IMR-90 (cell line): ENCODE measurements at regions not wholly inside any gene's neighbourhood (a gene's known extent, or its start where the extent isn't known, plus 50 kb on each side); places are given as distances from the start of the nearest gene placed in this dataset.

Experiments
- ATAC-seq: fragments of 200-7000 bp; cut with Tn5 transposase; 2 replicates; pipeline ENCODE4 v1.9.1; 2020; ENCODE audit warnings: low read depth, mild to moderate bottlenecking, moderate library complexity
- BruUV-seq: library from RNA; stranded (reverse); fragments of 400-500 nt; replicated peaks from 2 replicates; lab custom pipeline; 2021; lab: Mats Ljungman, UMichigan
- CTCF ChIA-PET: fragments of 300-600 bp; formaldehyde crosslinking; extraction: SDS; loops from one replicate; lab custom pipeline; 2021; ENCODE audit warnings: antibody characterized with exemption; lab: Yijun Ruan, JAX
- POLR2A ChIA-PET: fragments of 300-600 bp; sonication (Branson Sonifier 250); formaldehyde crosslinking; loops from one replicate; lab custom pipeline; 2022; ENCODE audit warnings: antibody characterized with exemption; ENCODE audit not compliant: unreplicated experiment; lab: Charles Lee
- DNase-seq: peaks from one replicate; pipeline ENCODE4 v3.0.0; 2013
- H2AFZ ChIP-seq: replicated peaks from 2 replicates; pipeline ENCODE3; 2013; ENCODE audit warnings: low read length, mild to moderate bottlenecking; ENCODE audit not compliant: poor library complexity
- H2AK5ac ChIP-seq: 2 replicates; pipeline ENCODE4 v1.6.1; 2013; ENCODE audit warnings: low read depth, low read length, inconsistent platforms
- H2AK9ac ChIP-seq: replicated peaks from 2 replicates; pipeline ENCODE3; 2013; ENCODE audit warnings: mild to moderate bottlenecking, low read depth, low read length, moderate library complexity; ENCODE audit not compliant: poor library complexity
- H2BK120ac ChIP-seq: 2 replicates; pipeline ENCODE4 v1.6.1; 2013; ENCODE audit warnings: low read depth, low read length, inconsistent platforms
- H2BK15ac ChIP-seq: 3 replicates; pipeline ENCODE4 v1.6.1; 2013; ENCODE audit warnings: low read depth, low read length, inconsistent platforms
- H2BK20ac ChIP-seq: 2 replicates; pipeline ENCODE4 v1.6.1; 2013; ENCODE audit warnings: low read depth, mild to moderate bottlenecking, inconsistent platforms, low read length, moderate library complexity
- H2BK5ac ChIP-seq: 2 replicates; pipeline ENCODE4 v1.6.1; 2013; ENCODE audit warnings: mild to moderate bottlenecking, low read depth, low read length, inconsistent platforms; ENCODE audit not compliant: poor library complexity, severe bottlenecking
- H3K14ac ChIP-seq: replicated peaks from 2 replicates; pipeline ENCODE4 v1.6.1; 2013; ENCODE audit warnings: low read depth, low read length, inconsistent platforms
- H3K18ac ChIP-seq: 2 replicates; pipeline ENCODE4 v1.6.1; 2013; ENCODE audit warnings: low read depth, low read length, control low read depth
- H3K23ac ChIP-seq: 2 replicates; pipeline ENCODE4 v1.6.1; 2013; ENCODE audit warnings: low read depth, low read length, inconsistent platforms
- H3K27ac ChIP-seq: 2 replicates; pipeline ENCODE4 v1.5.1; 2013; ENCODE audit warnings: mild to moderate bottlenecking, control low read depth, low read length; ENCODE audit not compliant: insufficient read depth
- H3K27me3 ChIP-seq: 2 replicates; pipeline ENCODE4 v1.6.1; 2013; ENCODE audit warnings: low read length; ENCODE audit not compliant: control insufficient read depth, insufficient read depth
- H3K36me3 ChIP-seq: 2 replicates; pipeline ENCODE4 v1.6.1; 2013; ENCODE audit warnings: low read length, mixed read lengths; ENCODE audit not compliant: control insufficient read depth, insufficient read depth
- H3K4ac ChIP-seq: 2 replicates; pipeline ENCODE4 v1.6.1; 2013; ENCODE audit warnings: low read depth, low read length, inconsistent platforms
- H3K4me1 ChIP-seq: 2 replicates; pipeline ENCODE4 v1.6.1; 2013; ENCODE audit warnings: low read length, mixed read lengths; ENCODE audit not compliant: control insufficient read depth, insufficient read depth
- H3K4me2 ChIP-seq: 2 replicates; pipeline ENCODE4 v1.6.1; 2013; ENCODE audit warnings: low read depth, mild to moderate bottlenecking, control low read depth, low read length, moderate library complexity
- H3K4me3 ChIP-seq: 2 replicates; pipeline ENCODE4 v1.5.1; 2013; ENCODE audit warnings: low read depth, mild to moderate bottlenecking, control low read depth, low read length, moderate library complexity; ENCODE audit not compliant: insufficient read depth
- H3K56ac ChIP-seq: 2 replicates; pipeline ENCODE4 v1.6.1; 2013; ENCODE audit warnings: low read length, inconsistent platforms; ENCODE audit not compliant: insufficient read depth; ENCODE audit errors: extremely low read depth
- H3K79me1 ChIP-seq, 2 experiments: 2 replicates each; pipeline ENCODE4 v1.6.1; 2013; ENCODE audit warnings: low read length in 2 of 2, inconsistent platforms in 1 of 2, low read depth in 1 of 2
- H3K9ac ChIP-seq: 2 replicates; pipeline ENCODE4 v1.6.1; 2013; ENCODE audit warnings: low read depth, low read length, control low read depth
- H3K9me1 ChIP-seq: 2 replicates; pipeline ENCODE4 v1.6.1; 2013; ENCODE audit warnings: low read length, inconsistent platforms; ENCODE audit not compliant: insufficient read depth
- H3K9me3 ChIP-seq: 2 replicates; pipeline ENCODE4 v1.6.1; 2013; ENCODE audit warnings: low read length; ENCODE audit not compliant: control insufficient read depth, insufficient read depth
- H4K20me1 ChIP-seq: 2 replicates; pipeline ENCODE4 v1.6.1; 2013; ENCODE audit warnings: low read length, inconsistent platforms; ENCODE audit not compliant: insufficient read depth
- H4K5ac ChIP-seq: 2 replicates; pipeline ENCODE4 v1.6.1; 2013; ENCODE audit warnings: mild to moderate bottlenecking, low read depth, low read length, control low read depth
- H4K8ac ChIP-seq, 2 experiments: 2 replicates each; pipeline ENCODE4 v1.6.1; 2013; ENCODE audit warnings: low read depth in 2 of 2, low read length in 2 of 2, control low read depth in 1 of 2, inconsistent platforms in 1 of 2
- H4K91ac ChIP-seq: 2 replicates; pipeline ENCODE4 v1.6.1; 2013; ENCODE audit warnings: low read depth, low read length, inconsistent platforms; ENCODE audit not compliant: insufficient read depth
- BHLHE40 ChIP-seq: fragments of 150-350 bp; IDR thresholded peaks from 2 replicates; pipeline ENCODE4 v1.6.1; 2016; ENCODE audit warnings: mild to moderate bottlenecking, low read depth, low read length
- CEBPB ChIP-seq: IDR thresholded peaks from 2 replicates; pipeline ENCODE4 v1.6.1; 2012; ENCODE audit warnings: low read depth, low read length, improper control_type of control experiment
- CHD1 ChIP-seq: IDR thresholded peaks from 2 replicates; pipeline ENCODE4 v1.6.1; 2012; ENCODE audit warnings: low read depth, low read length, improper control_type of control experiment
- ELK1 ChIP-seq: fragments of 150-350 bp; IDR thresholded peaks from 2 replicates; pipeline ENCODE4 v1.6.1; 2016; ENCODE audit warnings: low read depth, mild to moderate bottlenecking, low read length, moderate library complexity, borderline replicate concordance
- FOS ChIP-seq: fragments of 150-350 bp; IDR thresholded peaks from 2 replicates; pipeline ENCODE4 v1.6.1; 2016; ENCODE audit warnings: low read depth, low read length
- MAFK ChIP-seq: IDR thresholded peaks from 2 replicates; pipeline ENCODE4 v1.6.1; 2012; ENCODE audit warnings: low read depth, low read length, improper control_type of control experiment
- MAZ ChIP-seq: IDR thresholded peaks from 2 replicates; pipeline ENCODE4 v1.6.1; 2012; ENCODE audit warnings: low read depth, mild to moderate bottlenecking, low read length, improper control_type of control experiment, moderate library complexity, borderline replicate concordance
- MXI1 ChIP-seq: IDR thresholded peaks from 2 replicates; pipeline ENCODE4 v1.6.1; 2012; ENCODE audit warnings: low read depth, mild to moderate bottlenecking, low read length, moderate library complexity, borderline replicate concordance
- NFE2L2 ChIP-seq: fragments of 150-350 bp; IDR thresholded peaks from 2 replicates; pipeline ENCODE4 v1.6.1; 2016; ENCODE audit warnings: low read depth, mild to moderate bottlenecking, low read length
- POLR2A ChIP-seq: IDR thresholded peaks from 2 replicates; pipeline ENCODE4 v1.6.1; 2012; ENCODE audit warnings: mild to moderate bottlenecking, low read depth, low read length
- RAD21 ChIP-seq: IDR thresholded peaks from 2 replicates; pipeline ENCODE4 v1.6.1; 2012; ENCODE audit warnings: low read length, improper control_type of control experiment
- RCOR1 ChIP-seq: IDR thresholded peaks from 2 replicates; pipeline ENCODE4 v1.6.1; 2012; ENCODE audit warnings: mild to moderate bottlenecking, low read length, improper control_type of control experiment; ENCODE audit not compliant: insufficient replicate concordance
- RFX5 ChIP-seq: IDR thresholded peaks from 2 replicates; pipeline ENCODE4 v1.8.0; 2012; ENCODE audit warnings: low read depth, mild to moderate bottlenecking, low read length, moderate library complexity
- SMC3 ChIP-seq: fragments of 150-350 bp; IDR thresholded peaks from 2 replicates; pipeline ENCODE4 v1.6.1; 2016; ENCODE audit warnings: low read depth, mild to moderate bottlenecking, antibody characterized with exemption, low read length, moderate library complexity
- WGBS, 2 experiments: methylation state at CpG; one replicate each; pipeline versions ENCODE4 v1.1.5 to v1.1.7; 2013; ENCODE audit warnings: missing lambda C conversion rate in 2 of 2; ENCODE audit not compliant: insufficient read length in 1 of 2; ENCODE audit errors: extremely low coverage in 2 of 2; 5-methylcytosine and 5-hydroxymethylcytosine counted together
- dilution Hi-C: fragments of 300-500 bp; cut with HindIII; formaldehyde crosslinking; loops from one replicate; pipeline ENCODE4 v1.14.3; 2018; ENCODE audit warnings: low sequenced_read_pairs; ENCODE audit not compliant: unreplicated experiment
- in situ Hi-C: fragments of 300-500 bp; cut with MboI; formaldehyde crosslinking; loops from 3 replicates; pipeline ENCODE4 v1.14.3; 2019; ENCODE audit warnings: low sequenced_read_pairs, inconsistent platforms, mixed read lengths
- intact Hi-C: fragments of 100-400 bp; cut with micrococcal nuclease; formaldehyde crosslinking; loops from 2 replicates; pipeline ENCODE4 v1.10.0; 2022
- TF ChIP-seq, protein P1 (sequence below): fragments of 150-350 bp; IDR thresholded peaks from 2 replicates; pipeline ENCODE4 v1.6.1; 2017; ENCODE audit warnings: mild to moderate bottlenecking, antibody characterized with exemption, low read length, low read depth
- TF ChIP-seq, protein P2 (sequence below): conservative IDR thresholded peaks from 2 replicates; pipeline ENCODE4 v1.5.1; 2012; ENCODE audit warnings: mild to moderate bottlenecking, low read depth, low read length, improper control_type of control experiment

DNA sequence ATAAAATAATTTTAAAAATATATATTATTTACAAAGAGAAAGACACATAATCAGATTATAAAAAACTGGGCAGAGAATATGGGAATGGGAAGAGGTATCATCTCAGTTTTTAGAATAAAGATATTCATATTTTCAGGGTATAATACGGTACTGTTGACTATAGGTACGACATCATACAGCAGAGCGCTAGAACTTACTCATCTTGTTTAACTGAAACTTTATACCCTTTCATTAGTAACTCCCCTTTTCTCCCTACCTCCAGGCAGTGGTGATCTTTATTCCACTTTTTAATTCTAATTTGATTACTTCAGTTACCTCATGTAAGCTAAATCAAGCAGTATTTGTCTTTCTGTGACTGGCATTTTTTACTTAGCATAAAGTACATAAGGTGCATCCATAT, 742.1 kb downstream of the MTRR start:
- Histone ChIP-seq H3K27me3 (no peaks in the 10 kb centered on the region; the same call in 1 of the 2 replicates), H2BK120ac (no peak overlapping the region), H4K8ac (no peak overlapping the region), H3K56ac (no peak overlapping the region), H3K18ac (no peak overlapping the region), H3K4me2 (no peak overlapping the region), H3K9me3 (no peaks in the 10 kb centered on the region), H3K9me1 (peaks cover 5% of the 10 kb centered on the region; the same call in 1 of the 2 replicates), H3K9ac (no peak overlapping the region), H3K79me1 (no peaks in the 10 kb centered on the region), H3K36me3 (no peaks in the 10 kb centered on the region), H4K20me1 (no peaks in the 10 kb centered on the region), H3K23ac (no peak overlapping the region), H2BK15ac (no peak overlapping the region), H3K14ac (no peak overlapping the region), H3K4me3 (no peak overlapping the region), H2BK20ac (no peak overlapping the region), H3K4me1 (no peaks in the 10 kb centered on the region), H2BK5ac (no peak overlapping the region), H4K91ac (no peak overlapping the region), H3K4ac (no peak overlapping the region), H2AFZ (no peak overlapping the region), H2AK5ac (no peak overlapping the region), H4K5ac (no peak overlapping the region), H2AK9ac (no peak overlapping the region), H3K27ac (no peak overlapping the region)
- POLR2A ChIA-PET: no interaction called here
- no peak for DNase-seq
- intact Hi-C loops (no loop called here), dilution Hi-C loops (no loop called here), in situ Hi-C loops (no loop called here)
- TF ChIP-seq MAFK: no peak
- TF ChIP-seq RFX5: no peak
- no peak for TF ChIP-seq RCOR1
- no peak for TF ChIP-seq CEBPB
- TF ChIP-seq RAD21: no peak
- no peak for TF ChIP-seq FOS
- TF ChIP-seq, protein P1, sequence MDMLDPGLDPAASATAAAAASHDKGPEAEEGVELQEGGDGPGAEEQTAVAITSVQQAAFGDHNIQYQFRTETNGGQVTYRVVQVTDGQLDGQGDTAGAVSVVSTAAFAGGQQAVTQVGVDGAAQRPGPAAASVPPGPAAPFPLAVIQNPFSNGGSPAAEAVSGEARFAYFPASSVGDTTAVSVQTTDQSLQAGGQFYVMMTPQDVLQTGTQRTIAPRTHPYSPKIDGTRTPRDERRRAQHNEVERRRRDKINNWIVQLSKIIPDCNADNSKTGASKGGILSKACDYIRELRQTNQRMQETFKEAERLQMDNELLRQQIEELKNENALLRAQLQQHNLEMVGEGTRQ: no peak
- TF ChIP-seq NFE2L2: no peak
- no peak for TF ChIP-seq SMC3
- TF ChIP-seq MXI1: no peak
- TF ChIP-seq BHLHE40: no peak
- TF ChIP-seq ELK1: no peak
- TF ChIP-seq, protein P2, sequence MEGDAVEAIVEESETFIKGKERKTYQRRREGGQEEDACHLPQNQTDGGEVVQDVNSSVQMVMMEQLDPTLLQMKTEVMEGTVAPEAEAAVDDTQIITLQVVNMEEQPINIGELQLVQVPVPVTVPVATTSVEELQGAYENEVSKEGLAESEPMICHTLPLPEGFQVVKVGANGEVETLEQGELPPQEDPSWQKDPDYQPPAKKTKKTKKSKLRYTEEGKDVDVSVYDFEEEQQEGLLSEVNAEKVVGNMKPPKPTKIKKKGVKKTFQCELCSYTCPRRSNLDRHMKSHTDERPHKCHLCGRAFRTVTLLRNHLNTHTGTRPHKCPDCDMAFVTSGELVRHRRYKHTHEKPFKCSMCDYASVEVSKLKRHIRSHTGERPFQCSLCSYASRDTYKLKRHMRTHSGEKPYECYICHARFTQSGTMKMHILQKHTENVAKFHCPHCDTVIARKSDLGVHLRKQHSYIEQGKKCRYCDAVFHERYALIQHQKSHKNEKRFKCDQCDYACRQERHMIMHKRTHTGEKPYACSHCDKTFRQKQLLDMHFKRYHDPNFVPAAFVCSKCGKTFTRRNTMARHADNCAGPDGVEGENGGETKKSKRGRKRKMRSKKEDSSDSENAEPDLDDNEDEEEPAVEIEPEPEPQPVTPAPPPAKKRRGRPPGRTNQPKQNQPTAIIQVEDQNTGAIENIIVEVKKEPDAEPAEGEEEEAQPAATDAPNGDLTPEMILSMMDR: no peak
- no peak for TF ChIP-seq CHD1
- TF ChIP-seq MAZ: no peak
- TF ChIP-seq POLR2A: no peak
- BruUV-seq: no TSS peak
- WGBS, 2 experiments: no CpG with 5 or more reads among the region's 3 CpGs
- ATAC-seq: no peak
- CTCF ChIA-PET: interaction anchor here (0.6 to 0.7 kb wide), 2 partner anchors 12 to 564 kb away, joined by 4 to 5 read pairs; no protein-coding TSS in a partner anchor
